GM19035 (cell line): ENCODE measurements at regions not wholly inside any gene's neighbourhood (a gene's known extent, or its start where the extent isn't known, plus 50 kb on each side); places are given as distances from the start of the nearest gene placed in this dataset.
"Not testable (repeated sequence)": the region's sequence is repeated elsewhere in the genome, so short reads cannot be mapped to it uniquely, and the experiment has no call there.

Experiments used
- ATAC-seq: cut with Tn5 transposase; IDR thresholded peaks from one replicate; pipeline ENCODE4 v1.9.1; 2021; ENCODE audit not compliant: unreplicated experiment

DNA sequence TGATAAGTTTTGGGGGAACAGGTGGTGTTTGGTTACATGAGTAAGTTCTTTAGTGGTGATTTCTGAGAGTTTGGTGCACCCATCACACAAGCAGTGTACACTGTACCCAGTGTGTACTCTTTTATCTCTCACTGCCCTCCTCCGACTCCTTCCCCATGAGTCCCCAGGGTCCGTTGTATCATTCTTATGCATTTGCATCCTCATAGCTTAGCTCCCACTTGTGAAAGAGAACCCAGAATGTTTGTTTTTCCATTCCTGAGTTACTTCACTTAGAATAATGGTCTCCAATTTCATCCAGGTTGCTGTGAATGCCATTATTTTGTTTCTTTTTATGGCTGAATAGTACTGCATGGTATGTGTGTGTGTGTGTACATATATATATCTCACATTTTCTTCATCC is 295.8 kb upstream of the GRAMD2B start:
- ATAC-seq: not testable (repeated sequence)

DNA sequence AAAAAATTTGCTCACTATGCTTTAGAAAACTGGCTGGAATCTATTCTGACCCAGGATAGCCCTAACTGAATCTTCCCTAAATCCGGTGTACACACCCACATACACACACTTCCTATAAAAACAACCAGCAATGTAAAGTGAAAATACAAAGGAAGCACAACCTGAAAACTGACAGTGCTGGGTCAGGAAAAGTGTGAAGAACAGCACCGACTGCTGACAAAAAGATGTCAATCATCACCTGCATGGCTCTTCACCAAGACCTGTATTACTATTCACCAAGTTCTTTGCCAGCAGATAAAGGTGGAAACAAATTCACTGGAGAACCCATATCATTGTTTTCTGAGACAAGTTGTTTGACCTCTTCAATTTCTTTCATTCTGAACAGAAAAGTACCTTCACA is 293.8 kb upstream of the GRAMD2B start:
- no peak for ATAC-seq

DNA sequence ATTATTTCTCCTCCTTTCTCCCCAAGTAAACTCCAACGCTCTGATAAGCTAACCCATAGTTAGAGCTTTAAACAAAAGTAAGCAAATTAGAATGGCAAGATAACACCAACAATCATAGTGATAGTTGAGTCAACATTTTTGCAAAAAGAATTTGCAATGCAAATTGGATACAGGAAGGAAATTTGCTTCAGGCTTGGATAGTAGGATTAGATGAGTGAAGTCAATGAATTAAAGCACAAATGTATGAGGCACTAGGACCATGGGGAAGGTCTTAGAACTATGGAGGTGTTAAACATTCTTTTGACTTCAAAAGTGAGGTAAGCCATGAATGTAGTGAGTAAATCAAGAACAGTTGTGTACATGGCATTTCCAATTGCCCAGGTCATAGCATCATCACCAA is 289.8 kb upstream of the GRAMD2B start:
- no peak for ATAC-seq

DNA sequence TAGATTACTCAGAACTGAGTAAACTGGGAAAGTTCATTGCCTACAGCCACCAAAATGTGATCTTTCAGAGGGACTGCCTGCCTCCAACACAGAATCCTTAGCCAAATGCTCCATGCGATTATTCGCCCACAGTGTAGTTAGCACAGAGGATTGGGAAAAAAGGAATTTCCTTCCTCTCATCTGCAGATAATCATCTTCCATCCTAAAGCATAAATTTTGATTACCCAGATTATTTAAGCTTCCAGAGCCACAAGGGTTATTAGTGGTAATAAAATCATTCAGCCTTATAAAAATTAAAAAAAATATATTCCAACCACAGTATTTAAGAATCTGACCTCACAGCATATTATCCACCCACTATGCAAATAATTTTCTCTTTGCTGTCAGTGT is 285.3 kb upstream of the GRAMD2B start:
- no peak for ATAC-seq

DNA sequence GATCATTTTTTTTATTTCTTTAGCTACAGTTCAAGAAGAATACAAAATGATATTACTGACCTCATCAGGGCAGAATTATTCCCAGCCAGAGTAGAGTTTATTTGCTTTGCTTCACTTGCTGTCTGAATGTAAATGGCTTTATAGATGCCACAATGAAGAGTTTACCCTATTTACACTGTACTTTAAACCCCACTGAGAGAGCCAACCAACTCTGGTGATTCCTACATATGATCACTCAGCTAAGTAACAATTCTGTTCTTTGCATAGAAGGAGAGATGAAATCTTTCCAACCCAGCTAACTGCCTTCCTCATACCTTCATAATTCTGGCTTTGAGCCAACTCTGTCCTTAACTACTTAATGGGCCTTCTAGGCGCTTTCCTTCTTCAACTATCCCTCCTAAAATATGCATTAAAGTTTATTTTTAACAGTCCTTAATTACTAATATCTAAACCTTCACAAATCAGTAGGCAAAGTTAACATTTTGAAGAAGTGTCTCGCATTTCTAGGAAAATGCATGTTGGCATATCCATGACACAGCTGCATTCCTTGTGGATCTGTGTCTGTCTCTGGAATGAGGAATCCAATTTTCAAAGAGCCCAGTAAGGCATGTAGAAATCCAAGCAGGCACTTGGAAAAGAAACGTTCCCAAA is 284.8 kb upstream of the GRAMD2B start:
- no peak for ATAC-seq

DNA sequence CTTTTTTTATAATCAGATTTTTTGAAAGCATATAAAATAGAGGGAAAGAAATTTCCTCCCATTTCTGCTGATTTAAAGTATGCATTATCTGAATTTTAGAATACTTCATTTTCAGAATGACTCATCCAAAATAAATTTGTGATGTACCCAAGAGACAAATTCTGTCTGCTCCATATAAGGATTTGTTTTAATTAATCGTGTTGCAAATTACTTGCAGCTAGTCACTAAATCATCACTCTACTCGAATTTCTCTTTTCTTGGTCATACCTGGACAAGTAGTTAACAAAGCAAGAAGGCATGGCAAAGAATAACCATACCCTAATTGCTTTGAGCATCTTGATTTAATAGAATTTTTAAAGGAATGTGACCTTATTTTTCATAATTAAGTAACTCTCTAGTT is 284.1 kb upstream of the GRAMD2B start:
- ATAC-seq: no peak

DNA sequence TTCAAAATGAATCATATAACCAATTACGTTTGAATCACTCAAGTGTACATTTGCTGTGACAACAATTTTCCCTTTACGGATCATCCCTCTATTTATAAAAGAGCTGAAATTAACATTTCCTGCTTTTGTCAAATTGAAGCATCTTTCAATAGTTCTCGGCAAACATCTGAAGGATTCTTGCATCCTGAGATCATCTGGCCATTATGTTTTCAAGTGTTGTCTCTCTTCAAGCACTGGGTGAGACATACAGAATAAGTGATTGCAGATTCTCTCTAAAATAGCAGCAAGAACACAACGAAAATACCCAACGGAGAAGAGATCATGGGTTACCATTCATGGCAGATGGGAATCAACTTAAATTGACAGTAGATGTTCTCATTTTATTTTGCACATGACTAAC is 283.4 kb upstream of the GRAMD2B start:
- no peak for ATAC-seq

DNA sequence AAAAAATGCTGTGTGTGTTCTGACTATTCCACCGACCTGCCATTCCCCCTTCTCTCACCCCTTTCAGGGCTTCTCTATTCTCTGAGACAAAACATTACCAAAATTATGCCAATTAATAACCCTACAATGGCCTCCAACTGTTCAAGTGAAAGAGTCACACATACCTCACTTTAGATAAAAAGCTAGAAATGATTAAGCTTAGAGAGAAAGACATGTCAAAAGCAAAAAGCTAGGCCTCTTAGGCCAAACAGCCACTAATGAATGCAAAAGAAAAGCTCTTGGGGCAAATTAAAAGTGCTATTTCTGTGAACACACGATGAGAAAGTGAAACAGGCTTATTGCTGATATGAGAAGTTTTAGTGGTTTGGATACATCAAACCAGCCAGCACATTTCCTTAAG is 279.6 kb upstream of the GRAMD2B start:
- ATAC-seq: no peak

DNA sequence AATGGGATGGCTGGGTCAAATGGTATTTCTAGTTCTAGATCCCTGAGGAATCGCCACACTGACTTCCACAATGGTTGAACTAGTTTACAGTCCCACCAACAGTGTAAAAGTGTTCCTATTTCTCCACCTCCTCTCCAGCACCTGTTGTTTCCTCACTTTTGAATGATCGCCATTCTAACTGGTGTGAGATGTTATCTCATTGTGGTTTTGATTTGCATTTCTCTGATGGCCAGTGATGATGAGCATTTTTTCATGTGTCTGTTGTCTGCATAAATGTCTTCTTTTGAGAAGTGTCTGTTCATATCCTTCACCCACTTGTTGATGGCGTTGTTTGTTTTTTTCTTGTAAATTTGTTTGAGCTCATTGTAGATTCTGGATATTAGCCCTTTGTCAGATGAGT is 272.9 kb upstream of the GRAMD2B start:
- not testable (repeated sequence) for ATAC-seq

DNA sequence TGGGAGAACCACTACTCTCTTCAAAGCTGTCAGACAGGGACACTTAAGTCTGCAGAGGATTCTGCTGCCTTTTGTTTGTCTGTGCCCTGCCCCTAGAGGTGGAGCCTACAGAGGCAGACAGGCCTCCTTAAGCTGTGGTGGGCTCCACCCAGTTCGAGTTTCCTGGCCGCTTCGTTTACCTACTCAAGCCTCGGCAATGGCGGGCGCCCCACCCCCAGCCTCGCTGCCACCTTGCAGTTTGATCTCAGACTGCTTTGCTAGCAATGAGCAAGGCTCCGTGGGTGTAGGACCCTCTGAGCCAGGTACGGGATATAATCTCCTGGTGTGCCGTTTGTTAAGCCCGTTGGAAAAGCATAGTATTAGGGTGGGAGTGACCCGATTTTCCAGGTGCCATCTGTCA is 267.9 kb upstream of the GRAMD2B start:
- ATAC-seq: not testable (repeated sequence)

DNA sequence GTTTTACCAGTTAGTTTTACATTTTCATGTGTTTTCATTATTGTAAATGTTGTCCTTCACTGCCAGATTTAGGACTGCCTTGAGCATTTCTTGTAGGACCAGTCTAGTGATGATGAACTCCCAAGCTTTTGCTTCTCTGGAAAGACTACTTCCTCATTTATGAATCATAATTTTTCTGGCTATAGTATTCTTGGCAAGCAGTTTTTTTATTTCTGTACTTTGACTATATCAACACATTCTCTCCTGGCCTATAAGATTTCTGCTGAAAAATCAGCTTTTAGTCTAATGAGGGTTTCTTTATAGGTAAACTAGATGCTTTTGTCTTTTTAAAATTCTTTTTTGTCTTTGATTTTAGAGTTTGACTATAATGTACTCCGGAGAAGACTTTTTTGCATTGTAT is 256.8 kb upstream of the GRAMD2B start:
- no peak for ATAC-seq

DNA sequence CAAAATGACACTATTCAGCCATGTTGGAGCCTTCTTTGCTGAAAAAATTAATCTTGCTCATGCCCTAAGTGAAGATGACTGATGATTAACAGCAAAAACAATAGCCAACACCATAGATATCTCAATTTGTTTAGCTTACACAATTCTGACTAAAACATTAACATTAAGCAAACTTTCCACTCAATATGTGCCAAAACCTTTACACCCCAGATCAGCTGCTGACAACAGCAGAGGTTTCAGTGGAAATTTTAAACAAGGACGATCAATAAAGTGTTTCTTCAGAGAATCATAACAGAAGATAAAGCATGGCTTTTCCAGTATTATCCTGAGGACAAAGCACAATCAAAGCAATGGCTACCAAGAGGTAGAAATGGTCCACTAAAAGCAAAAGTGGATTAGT is 254.4 kb upstream of the GRAMD2B start:
- ATAC-seq: no peak

DNA sequence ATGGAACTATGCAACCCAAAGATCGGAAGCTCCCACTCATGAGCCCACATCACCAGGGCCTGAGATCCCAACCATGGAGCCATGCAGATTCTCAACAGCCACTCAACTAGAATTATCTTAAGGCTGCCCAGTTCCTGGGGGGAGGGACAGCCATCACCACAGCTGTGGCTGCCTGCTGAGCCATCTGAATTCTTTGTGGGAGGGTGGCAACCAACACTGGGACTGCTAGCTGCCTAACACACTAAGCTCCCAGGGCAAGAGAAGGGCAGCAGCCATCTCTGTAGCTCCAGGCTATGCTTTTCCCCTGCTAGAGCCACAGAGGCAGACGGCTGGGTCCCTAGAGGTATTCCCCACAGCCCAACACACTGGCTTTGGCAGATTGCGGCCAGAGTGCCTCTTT is 251.3 kb upstream of the GRAMD2B start:
- ATAC-seq: no peak

DNA sequence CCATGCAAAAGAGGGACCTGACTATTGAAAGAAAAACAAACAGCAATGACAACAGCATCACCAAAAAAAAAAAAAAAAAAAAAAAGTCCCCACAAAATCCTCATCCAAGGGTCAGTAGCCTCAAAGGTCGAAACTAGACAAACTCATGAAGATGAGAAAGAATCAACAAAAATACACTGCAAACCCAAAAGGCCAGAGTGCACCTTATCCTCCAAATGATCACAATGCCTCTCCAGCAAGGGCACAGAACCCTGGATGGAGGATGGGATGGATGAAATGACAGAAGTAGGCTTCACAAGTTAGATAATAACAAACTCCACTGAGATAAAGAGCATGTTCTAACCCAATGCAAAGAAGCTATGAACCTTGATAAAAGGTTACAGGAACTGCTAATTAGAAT is 250.4 kb upstream of the GRAMD2B start:
- no peak for ATAC-seq

DNA sequence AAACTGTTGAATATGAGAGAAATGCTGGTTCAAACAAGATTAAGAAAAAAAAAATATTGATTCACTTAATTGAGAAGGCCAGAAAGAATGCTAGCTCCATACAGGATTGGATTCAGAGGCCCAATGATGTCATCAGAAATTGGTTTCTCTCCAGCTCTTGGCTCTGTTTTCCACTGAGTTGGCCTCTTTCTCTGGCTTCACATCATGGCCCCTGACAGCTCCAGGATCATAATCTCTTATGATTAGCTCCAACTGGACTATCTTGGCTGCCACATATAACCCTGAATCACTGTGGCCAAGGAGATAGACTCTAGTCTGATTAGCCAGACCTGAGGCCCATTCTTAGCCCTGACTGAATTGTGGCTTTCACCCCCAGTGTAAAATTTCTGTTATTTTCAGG is 244.7 kb upstream of the GRAMD2B start:
- no peak for ATAC-seq

DNA sequence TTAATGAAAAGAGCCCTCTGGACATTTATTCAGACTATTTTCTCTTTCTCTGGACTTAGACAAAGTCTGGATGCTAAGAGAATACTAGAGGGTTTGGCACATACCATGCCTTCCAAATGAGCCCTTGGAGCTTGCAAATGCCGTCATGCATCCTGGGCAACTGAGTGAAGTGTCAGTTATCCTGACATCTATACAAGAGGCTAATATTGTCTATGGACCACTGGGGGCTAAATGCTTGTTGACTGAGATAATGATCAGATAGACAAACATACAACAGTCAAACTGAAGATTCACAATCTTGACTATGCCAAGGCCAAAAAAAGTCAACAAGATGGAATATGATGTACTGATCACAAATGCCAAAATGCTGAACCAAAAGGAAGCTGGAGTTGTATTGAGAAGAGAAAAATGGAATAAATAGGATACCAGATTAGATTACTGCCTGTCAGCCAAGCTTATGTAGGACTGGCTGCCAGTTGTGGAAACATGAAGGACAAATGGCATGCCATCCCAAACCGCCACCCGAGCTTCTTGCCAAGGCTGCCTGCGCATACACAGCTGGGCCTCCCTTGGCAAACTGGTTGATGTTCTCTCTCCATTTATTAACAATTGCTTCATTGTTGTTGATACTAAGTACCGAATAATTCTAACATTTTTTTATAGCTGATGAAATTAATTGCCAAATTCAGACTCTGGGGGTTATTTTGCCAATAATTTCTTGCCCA is 240.1 kb upstream of the GRAMD2B start:
- no peak for ATAC-seq

DNA sequence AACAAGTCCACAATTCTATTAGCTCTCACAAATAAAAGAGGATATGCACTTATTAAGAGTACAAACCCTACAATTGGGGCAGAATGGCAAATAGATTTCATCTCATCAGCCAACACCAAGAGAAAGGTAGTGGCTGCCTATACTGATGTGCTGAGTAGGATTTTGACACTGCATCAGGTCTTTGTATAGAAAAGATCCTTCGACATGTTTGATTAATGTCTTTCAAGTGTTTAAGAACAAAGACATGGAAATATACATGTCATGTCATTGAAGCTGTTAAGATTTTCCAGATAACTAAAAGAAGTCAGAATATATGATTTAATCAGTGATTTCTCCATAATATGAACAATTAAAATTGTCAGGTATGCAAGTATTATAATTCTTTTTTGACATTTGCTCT is 238.7 kb upstream of the GRAMD2B start:
- ATAC-seq: no peak

DNA sequence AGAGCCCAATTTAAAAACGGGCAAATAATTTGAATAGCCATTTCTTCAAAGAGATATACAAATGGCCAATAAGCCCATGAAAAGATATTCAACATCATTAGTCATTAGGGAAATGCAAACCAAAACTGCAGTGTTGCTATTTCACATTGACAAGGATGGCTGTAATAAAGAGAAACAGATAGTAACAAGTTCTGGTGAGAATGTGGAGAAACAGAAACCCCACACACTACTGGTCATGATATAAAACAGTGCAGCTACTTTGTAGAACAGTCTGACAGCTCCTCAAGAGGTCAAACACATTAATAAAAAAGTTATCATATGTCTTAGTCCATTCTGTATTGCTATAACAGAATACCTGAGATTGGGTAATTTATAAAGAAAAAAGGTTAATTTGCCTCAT is 237.0 kb upstream of the GRAMD2B start:
- ATAC-seq: no peak

DNA sequence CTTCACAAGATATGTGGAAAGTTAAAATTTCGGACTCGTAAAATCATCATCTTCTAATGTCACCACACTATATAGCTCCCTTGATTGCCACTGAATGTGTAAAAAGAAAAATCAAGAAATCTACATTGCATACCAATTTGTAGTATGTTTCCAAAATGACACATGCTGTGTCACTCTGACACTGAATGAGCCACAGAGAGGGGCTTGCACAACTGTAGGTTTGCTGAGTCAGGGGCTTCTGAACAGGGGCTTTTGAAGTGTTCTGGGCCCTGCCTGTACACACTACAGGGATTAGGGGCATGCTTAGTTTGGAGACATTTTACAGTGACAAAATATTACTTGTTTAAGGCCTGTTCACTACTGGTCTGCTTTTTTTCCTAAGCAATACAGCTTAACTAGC is 234.4 kb upstream of the GRAMD2B start:
- no peak for ATAC-seq

DNA sequence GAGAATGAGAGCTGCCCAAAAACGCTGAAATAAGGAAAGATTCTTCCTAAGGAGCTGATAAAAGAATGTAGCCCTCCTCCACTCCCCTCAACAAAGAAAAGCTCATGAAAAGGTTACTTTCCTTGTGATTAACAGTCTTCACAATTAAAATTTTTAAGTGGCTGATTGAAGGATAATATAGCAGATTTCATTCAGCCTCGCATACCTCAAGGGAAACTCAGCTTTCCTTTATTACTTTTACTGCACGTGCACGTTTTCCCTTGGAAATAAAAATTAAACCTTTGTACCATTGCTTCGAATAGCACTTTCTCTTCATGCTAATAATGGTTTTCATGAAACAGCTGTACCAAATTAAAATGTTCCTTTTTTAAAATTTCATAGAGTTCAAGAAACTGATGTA is 234.0 kb upstream of the GRAMD2B start:
- no peak for ATAC-seq

DNA sequence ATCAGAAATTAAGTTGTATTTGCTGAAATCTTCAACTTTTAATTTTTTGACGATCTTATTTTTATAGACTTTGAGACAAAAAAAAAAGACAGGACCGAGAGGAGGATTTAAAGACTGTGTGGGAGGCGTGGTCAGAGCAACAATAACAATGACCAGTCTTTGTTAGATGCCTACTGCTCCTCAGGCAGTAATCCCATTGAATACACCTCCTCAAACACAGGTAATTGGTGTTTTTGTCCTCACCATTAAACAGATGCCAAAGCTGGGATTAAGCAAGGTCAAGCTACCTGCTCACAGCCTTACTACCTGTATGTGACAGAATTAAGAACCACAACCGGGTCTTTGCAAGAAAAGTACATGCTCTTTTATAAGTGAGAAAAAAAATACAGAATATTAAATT is 233.3 kb upstream of the GRAMD2B start:
- ATAC-seq: no peak

DNA sequence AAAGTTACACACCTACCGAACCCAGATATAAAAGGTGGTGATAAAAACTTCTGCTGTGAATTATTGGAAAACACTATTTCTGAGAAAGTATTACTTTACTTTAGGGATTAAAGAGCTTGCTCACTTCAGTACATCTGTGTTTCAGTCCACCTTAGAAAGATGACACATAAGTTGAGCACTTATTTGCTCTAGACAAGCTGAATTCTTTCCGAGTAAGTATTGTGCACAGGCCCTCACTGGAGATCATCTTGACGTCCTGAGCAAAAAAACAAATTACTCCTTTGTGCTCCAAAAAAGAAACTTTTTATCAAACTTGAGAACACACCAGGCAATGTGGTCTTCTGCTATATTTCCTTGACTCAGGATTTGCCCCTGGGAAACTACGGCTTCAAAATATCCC is 231.0 kb upstream of the GRAMD2B start:
- no peak for ATAC-seq
